NOMO-1 treated with dmso at 0.1 percent for 144 hours (cell line): ENCODE measurements at regions not wholly inside any gene's neighbourhood (a gene's known extent, or its start where the extent isn't known, plus 50 kb on each side); places are given as distances from the start of the nearest gene placed in this dataset.

Source experiments
- DNase-seq: peaks from one replicate; lab custom pipeline; 2025; ENCODE audit not compliant: unreplicated experiment; lab: John Stamatoyannopoulos, UW

GRCh38 chr21:35853321-35854239 lies 206.7 kb downstream of the SETD4 start:
- DNase-seq = no peak

GRCh38 chr21:35852820-35853219 lies 207.5 kb downstream of the SETD4 start:
- no peak for DNase-seq

- DNase-seq = no peak
These were observed 209.7 kb downstream of the SETD4 start for GRCh38 chr21:35850542-35851103.

- DNase-seq = no peak
These were observed 210.3 kb downstream of the SETD4 start for GRCh38 chr21:35850029-35850428.

- DNase-seq = no peak
These were observed 211.2 kb downstream of the SETD4 start for GRCh38 chr21:35849144-35849543.

- DNase-seq = no peak
These were observed 216.2 kb downstream of the SETD4 start for GRCh38 chr21:35843911-35844667.

GRCh38 chr21:35840949-35841348 lies 219.4 kb downstream of the SETD4 start:
- DNase-seq = no peak

GRCh38 chr21:35840197-35840799 lies 220.0 kb downstream of the SETD4 start:
- no peak for DNase-seq

- DNase-seq = no peak
These were observed 221.2 kb downstream of the SETD4 start for GRCh38 chr21:35838987-35839763.

- DNase-seq = no peak
These were observed 222.0 kb downstream of the SETD4 start for GRCh38 chr21:35838350-35838749.

- DNase-seq = no peak
These were observed 226.3 kb downstream of the SETD4 start for GRCh38 chr21:35833991-35834390.

GRCh38 chr21:35833388-35833787 lies 226.9 kb downstream of the SETD4 start:
- no peak for DNase-seq

GRCh38 chr21:35831230-35831629 lies 229.1 kb downstream of the SETD4 start:
- DNase-seq = no peak

- no peak for DNase-seq
These were observed 231.3 kb downstream of the SETD4 start for GRCh38 chr21:35829067-35829466.

GRCh38 chr21:35828161-35828560 lies 232.2 kb downstream of the SETD4 start:
- no peak for DNase-seq

- DNase-seq = no peak
These were observed 233.3 kb downstream of the SETD4 start for GRCh38 chr21:35827004-35827403.

- DNase-seq = no peak
These were observed 234.7 kb downstream of the SETD4 start for GRCh38 chr21:35825370-35826353.

GRCh38 chr21:35824136-35824535 lies 236.2 kb downstream of the SETD4 start:
- no peak for DNase-seq

GRCh38 chr21:35819134-35819533 lies 241.2 kb downstream of the SETD4 start:
- DNase-seq = no peak
